ENCODE measurements at regions not wholly inside any gene's neighbourhood (a gene's known extent, or its start where the extent isn't known, plus 50 kb on each side); places are given as distances from the start of the nearest gene placed in this dataset.

DNA sequence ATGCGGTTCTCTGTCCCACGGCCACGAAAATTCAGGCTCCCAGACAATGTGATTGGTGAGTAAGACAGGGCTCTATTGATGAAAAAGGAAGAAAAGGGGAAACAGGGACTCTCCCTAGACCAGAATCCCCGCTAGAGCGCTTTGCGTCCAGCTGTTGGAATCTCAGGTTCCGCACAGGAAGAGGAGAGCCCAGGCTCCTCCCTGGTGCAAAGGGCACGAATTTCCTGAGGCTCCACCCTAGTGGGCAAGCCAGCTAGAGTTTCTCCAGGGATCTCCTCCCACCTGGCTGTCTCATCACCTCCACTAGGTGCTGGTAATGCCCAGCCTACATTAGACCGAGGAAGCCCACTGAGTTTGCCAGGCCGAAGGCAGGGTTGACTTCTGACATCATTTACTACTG lies 135.9 kb upstream of the SOX4 start:
- TF ChIP-seq, protein P1, sequence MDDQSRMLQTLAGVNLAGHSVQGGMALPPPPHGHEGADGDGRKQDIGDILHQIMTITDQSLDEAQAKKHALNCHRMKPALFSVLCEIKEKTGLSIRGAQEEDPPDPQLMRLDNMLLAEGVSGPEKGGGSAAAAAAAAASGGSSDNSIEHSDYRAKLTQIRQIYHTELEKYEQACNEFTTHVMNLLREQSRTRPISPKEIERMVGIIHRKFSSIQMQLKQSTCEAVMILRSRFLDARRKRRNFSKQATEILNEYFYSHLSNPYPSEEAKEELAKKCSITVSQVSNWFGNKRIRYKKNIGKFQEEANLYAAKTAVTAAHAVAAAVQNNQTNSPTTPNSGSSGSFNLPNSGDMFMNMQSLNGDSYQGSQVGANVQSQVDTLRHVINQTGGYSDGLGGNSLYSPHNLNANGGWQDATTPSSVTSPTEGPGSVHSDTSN (CRISPR knock-in tag; IDR thresholded peaks at IDR 0.05) = no peak
- no peak for TF ChIP-seq KLF9 (tag by site-specific recombination; IDR thresholded peaks at IDR 0.05; ENCODE audit: low read depth)
- no peak for TF ChIP-seq ZNF747 (tag by site-specific recombination; IDR thresholded peaks at IDR 0.05)
- no peak for TF ChIP-seq ZNF530 (tag by site-specific recombination; IDR thresholded peaks at IDR 0.05; ENCODE audit: low read depth)
- TF ChIP-seq ZNF24 (tag by site-specific recombination; IDR thresholded peaks at IDR 0.05) = no peak
- no peak for TF ChIP-seq ZNF324 (tag by site-specific recombination; IDR thresholded peaks at IDR 0.05)
- TF ChIP-seq, protein P2, sequence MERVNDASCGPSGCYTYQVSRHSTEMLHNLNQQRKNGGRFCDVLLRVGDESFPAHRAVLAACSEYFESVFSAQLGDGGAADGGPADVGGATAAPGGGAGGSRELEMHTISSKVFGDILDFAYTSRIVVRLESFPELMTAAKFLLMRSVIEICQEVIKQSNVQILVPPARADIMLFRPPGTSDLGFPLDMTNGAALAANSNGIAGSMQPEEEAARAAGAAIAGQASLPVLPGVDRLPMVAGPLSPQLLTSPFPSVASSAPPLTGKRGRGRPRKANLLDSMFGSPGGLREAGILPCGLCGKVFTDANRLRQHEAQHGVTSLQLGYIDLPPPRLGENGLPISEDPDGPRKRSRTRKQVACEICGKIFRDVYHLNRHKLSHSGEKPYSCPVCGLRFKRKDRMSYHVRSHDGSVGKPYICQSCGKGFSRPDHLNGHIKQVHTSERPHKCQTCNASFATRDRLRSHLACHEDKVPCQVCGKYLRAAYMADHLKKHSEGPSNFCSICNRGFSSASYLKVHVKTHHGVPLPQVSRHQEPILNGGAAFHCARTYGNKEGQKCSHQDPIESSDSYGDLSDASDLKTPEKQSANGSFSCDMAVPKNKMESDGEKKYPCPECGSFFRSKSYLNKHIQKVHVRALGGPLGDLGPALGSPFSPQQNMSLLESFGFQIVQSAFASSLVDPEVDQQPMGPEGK (tag by site-specific recombination; IDR thresholded peaks at IDR 0.05) = no peak
- TF ChIP-seq, protein P3, sequence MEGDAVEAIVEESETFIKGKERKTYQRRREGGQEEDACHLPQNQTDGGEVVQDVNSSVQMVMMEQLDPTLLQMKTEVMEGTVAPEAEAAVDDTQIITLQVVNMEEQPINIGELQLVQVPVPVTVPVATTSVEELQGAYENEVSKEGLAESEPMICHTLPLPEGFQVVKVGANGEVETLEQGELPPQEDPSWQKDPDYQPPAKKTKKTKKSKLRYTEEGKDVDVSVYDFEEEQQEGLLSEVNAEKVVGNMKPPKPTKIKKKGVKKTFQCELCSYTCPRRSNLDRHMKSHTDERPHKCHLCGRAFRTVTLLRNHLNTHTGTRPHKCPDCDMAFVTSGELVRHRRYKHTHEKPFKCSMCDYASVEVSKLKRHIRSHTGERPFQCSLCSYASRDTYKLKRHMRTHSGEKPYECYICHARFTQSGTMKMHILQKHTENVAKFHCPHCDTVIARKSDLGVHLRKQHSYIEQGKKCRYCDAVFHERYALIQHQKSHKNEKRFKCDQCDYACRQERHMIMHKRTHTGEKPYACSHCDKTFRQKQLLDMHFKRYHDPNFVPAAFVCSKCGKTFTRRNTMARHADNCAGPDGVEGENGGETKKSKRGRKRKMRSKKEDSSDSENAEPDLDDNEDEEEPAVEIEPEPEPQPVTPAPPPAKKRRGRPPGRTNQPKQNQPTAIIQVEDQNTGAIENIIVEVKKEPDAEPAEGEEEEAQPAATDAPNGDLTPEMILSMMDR (tag by site-specific recombination; IDR thresholded peaks at IDR 0.05) = no peak
- no peak for TF ChIP-seq ZNF658 (tag by site-specific recombination; IDR thresholded peaks at IDR 0.05)
- TF ChIP-seq, protein P4, sequence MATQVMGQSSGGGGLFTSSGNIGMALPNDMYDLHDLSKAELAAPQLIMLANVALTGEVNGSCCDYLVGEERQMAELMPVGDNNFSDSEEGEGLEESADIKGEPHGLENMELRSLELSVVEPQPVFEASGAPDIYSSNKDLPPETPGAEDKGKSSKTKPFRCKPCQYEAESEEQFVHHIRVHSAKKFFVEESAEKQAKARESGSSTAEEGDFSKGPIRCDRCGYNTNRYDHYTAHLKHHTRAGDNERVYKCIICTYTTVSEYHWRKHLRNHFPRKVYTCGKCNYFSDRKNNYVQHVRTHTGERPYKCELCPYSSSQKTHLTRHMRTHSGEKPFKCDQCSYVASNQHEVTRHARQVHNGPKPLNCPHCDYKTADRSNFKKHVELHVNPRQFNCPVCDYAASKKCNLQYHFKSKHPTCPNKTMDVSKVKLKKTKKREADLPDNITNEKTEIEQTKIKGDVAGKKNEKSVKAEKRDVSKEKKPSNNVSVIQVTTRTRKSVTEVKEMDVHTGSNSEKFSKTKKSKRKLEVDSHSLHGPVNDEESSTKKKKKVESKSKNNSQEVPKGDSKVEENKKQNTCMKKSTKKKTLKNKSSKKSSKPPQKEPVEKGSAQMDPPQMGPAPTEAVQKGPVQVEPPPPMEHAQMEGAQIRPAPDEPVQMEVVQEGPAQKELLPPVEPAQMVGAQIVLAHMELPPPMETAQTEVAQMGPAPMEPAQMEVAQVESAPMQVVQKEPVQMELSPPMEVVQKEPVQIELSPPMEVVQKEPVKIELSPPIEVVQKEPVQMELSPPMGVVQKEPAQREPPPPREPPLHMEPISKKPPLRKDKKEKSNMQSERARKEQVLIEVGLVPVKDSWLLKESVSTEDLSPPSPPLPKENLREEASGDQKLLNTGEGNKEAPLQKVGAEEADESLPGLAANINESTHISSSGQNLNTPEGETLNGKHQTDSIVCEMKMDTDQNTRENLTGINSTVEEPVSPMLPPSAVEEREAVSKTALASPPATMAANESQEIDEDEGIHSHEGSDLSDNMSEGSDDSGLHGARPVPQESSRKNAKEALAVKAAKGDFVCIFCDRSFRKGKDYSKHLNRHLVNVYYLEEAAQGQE (tag by site-specific recombination; IDR thresholded peaks at IDR 0.05) = no peak
- no peak for TF ChIP-seq ZNF211 (tag by site-specific recombination; IDR thresholded peaks at IDR 0.05; ENCODE audit: low read depth)
